ENCODE measurements at regions not wholly inside any gene's neighbourhood (a gene's known extent, or its start where the extent isn't known, plus 50 kb on each side); places are given as distances from the start of the nearest gene placed in this dataset.

DNA sequence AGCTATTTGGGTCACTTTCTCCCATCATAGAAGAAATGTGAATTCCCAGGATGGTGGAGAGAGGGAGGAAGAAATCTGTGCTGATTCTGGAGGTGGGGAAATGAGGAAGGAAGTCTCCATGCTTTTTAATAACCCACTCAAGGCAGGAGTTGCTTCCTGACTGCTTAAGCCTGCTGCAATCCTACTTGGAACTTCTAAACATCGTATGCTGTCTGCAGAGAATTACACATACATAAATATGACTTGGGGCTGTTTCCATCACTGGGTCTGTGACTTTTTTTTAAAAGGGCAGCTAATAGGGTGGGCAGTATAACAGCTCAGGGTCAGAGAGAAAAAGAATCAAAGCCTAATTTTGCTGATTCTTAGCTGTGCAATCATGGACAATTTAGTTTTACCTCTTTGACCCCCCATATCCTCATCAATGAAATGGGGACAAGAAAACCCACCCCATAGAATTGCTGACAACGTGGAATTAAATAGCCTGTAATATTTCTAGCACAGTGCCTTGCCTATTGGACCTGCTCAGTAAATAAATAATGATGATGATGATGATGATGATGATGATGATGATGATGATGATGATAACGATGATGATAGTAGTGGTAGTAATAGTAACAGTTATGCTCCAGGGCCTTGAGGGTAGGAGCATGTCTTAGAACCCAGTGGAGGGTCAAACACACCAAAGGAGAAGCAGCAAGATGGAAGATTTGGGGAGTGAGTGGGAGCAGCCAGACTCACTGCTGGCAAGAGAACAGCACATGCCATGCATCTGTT lies 166.7 kb upstream of the LRFN2 start:
- DNase-seq (ENCODE audit: low spot score) = no peak

GRCh38 chr6:40753048-40753447 lies 165.9 kb upstream of the LRFN2 start:
- no peak for DNase-seq (ENCODE audit: low spot score)

DNA sequence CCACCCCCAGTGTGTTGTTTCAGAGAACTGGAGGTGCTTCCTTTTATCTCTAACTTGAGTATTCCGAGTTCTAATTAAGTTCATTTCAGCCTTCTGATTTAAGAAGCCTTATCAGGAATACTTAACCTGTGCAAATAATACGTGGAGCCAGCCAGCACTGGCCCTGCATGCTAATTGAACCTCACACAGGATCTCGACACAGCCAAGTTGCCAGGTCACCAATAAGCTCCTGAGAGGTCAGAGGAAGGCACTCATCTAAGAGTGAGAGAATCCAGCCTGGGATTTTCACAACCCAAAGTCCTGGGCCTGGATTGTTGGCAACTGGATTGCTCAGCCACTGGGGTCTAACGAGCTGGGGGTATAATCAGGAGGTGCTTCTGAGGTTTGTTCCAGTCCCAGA lies 157.7 kb upstream of the LRFN2 start:
- no peak for DNase-seq (ENCODE audit: low spot score)

DNA sequence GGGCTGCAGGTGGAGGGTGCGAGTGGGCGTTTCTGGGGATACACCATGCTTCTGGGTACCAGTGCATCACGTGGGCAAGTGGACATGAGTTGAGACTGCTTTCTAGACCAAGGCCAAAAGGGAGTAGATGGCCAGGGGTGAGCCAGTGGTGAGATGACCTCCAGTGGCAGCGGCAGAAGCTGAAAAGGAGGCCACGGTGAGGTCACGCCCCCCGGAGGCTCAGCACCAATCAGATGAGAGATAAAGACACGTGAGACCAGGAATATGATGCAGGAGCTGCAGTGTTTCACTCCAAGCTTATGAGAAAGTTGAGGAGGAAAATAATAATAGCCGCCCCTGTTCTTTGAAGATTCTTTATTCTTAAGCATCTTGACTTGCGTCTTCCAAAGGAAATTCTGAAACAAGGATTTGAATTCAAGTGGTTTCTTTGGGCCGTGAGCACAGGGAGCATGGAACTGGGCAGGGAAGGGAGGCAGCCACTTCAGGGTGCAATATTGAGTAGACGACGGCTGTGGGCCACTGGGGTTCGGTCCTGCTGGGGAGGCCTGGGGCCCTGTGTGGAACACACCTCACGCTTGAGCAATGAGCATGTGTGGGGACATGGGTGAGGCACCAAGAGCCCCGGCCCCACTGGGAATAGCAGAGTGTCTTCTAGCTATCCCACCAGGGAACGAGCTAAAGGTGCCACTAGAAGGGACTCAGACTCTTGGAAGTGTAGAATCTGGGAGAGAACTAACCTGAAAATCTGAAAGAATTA lies 156.7 kb upstream of the LRFN2 start:
- DNase-seq (ENCODE audit: low spot score) = no peak

GRCh38 chr6:40743226-40743625 lies 156.1 kb upstream of the LRFN2 start:
- no peak for DNase-seq (ENCODE audit: low spot score)

DNA sequence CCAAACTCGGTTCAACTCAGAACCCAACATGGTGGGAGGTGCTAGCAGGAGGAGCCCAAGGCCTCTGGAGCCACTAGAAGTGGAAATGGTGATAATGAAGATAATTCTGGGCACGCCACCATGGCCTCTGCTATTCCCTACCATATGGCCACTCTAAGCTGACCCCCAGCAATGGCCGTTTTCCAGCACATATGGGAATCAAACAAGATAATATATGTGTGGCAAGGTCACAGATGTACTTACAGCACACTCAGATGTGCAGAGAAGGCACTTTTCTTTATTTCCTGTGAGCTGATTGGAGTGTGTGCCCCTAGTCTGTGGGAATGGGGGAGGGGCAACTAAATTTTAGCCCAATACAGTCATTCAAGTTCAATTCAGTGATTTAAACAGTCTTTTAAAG lies 153.4 kb upstream of the LRFN2 start:
- DNase-seq (ENCODE audit: low spot score) = no peak

- DNase-seq (ENCODE audit: low spot score) = no peak
These were observed 151.5 kb upstream of the LRFN2 start for GRCh38 chr6:40738551-40739193.

GRCh38 chr6:40735521-40735920 lies 148.4 kb upstream of the LRFN2 start:
- DNase-seq (ENCODE audit: low spot score) = no peak

DNA sequence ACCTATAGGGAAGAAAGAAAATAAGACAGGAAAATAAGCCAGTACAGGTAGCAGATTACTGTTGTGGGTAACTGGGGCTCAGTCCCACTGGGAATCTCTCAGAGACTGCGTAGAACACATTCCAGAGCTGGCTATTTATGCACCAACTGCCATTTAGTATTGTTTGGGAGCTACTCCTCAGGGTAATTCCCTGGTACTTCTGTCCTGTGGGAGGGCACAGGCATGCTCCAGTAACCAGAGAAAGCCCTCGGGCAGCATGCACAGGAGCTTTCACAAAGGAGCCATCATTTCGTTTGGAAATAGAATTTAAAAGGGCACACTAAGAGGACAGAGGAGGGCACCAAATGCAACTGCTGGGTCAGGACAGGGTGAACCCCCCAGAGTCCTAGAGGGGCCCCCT lies 148.0 kb upstream of the LRFN2 start:
- DNase-seq (ENCODE audit: low spot score) = no peak

DNA sequence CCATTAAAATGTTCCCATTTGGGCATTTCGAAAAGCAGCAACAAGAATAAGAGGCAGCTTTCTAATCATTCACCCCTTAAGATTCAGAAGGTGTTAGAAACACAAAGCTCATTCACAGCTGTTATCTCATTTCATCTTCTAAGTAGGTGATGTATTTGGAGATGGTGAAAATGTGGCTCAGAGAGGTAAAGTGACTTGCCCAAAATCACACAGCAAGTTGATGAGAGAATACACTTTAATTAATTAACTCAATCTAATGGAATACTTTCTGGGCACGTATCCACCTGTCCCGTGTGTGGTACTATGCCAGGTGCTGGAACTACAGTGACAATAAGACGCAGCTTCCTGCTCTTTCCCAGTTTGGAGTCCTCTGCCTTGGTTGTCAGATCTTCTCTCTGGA lies 147.4 kb upstream of the LRFN2 start:
- no peak for DNase-seq (ENCODE audit: low spot score)

- DNase-seq (ENCODE audit: low spot score) = no peak
These were observed 146.7 kb upstream of the LRFN2 start for GRCh38 chr6:40733770-40734396.

DNA sequence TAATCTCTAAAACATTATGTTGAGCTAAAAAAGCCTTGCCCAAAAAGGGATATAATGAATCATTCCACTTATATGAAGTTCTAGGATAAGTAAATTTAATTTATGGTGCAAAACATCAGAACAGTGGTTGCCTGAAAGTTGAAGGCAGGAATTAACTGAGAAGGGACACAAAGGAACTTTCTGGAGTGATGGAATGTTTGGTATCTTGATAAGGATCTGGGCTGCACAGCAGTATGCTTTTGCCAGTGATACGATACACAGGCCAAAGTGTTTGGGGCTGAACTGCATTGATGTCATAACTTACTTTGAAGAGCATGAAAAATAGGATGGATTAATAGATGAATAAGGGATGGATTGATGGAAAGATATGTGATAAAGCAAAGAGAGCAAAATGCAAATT lies 146.1 kb upstream of the LRFN2 start:
- DNase-seq (ENCODE audit: low spot score) = no peak

DNA sequence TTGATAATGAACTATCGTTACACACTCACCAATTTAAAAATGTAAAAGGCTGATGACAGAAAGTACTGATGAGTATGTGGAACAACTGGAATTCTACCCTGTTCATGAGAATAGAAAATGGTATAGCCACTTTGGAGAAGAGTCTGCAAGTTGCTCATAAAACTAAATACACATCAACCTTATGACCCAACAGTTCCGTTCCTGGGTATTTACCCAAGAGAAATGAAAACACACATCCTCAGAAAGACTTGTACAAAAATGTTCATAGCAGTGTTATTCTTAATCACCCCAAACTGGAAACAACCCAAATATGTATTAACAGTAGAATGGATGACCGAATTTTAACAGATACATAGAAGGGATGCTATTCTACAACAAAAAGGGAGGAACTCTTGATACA lies 145.7 kb upstream of the LRFN2 start:
- no peak for DNase-seq (ENCODE audit: low spot score)

DNA sequence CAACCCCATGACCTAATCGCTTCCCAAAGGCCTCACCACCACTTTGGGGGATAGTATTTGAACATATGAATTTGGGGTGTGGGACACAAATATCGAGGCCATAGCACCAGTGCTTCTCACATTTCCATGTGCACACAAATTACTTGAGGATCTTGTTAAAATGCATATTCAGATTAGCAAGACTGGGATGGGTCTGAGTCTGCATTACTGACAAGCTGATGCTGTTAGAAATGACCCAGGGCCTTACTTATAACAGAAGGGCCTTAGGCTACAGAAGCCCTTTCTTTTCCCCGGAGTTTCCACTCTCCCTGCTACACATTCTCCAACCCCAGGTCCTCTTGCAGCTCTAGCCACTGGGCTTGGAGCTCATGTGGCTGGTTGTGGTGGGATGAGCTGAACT lies 141.5 kb upstream of the LRFN2 start:
- no peak for DNase-seq (ENCODE audit: low spot score)

GRCh38 chr6:40727271-40727670 lies 140.1 kb upstream of the LRFN2 start:
- no peak for DNase-seq (ENCODE audit: low spot score)

DNA sequence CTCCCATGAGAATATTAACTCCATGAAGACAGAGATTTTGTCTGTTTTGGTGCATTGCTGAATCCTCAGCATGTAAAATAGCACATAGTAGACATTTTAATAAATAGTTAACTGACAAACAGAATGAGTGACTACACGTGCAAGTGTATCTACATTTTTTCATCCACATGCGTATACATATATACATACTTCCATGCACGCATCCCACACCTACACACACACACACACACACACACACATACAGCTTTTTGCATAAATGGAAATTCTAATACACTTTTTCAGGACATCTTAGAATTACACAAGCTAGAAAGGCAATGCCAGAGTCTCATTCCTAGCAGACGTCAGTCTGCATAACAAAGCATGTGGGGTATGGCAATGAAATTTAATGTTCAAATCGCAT lies 139.7 kb upstream of the LRFN2 start:
- no peak for DNase-seq (ENCODE audit: low spot score)

GRCh38 chr6:40725390-40725789 lies 138.2 kb upstream of the LRFN2 start:
- no peak for DNase-seq (ENCODE audit: low spot score)

DNA sequence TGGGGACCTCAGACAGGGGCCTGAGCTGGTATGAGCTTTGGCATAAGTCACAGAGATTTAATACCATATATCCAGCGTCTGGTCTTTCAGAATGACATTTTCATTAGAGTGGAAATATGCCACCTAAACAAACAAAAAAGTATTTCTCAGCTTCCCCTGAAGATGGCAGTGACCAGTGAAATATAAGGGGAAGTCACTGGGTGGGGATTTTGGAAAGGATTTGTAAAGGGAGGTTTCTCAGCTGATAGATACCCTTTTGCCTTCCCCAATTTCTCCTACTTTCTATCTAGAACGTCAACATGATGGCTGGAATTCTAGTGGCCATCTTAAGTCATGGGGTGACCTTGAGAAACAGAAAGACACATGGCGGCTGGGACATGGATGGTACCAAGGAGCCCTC lies 137.7 kb upstream of the LRFN2 start:
- DNase-seq (ENCODE audit: low spot score) = no peak

DNA sequence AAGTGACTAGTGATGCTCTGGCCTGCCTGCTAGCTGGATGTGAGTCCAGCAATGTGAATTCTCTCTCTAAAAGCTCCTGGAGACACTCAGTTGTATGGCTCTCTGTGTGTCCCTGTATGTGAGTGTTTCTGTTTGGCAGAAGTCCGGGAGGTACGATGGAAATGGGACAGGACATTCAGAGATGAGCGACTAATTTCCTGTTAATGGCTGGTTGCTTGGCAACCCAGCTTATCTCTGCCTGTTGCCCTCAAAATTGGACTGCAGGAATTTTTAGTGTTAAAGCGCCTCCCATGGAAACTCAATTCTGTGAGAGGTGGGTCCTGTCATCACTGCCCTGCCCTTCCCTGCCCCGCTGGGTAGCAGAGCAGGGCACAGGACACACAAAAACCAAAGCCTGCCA lies 136.8 kb upstream of the LRFN2 start:
- no peak for DNase-seq (ENCODE audit: low spot score)

DNA sequence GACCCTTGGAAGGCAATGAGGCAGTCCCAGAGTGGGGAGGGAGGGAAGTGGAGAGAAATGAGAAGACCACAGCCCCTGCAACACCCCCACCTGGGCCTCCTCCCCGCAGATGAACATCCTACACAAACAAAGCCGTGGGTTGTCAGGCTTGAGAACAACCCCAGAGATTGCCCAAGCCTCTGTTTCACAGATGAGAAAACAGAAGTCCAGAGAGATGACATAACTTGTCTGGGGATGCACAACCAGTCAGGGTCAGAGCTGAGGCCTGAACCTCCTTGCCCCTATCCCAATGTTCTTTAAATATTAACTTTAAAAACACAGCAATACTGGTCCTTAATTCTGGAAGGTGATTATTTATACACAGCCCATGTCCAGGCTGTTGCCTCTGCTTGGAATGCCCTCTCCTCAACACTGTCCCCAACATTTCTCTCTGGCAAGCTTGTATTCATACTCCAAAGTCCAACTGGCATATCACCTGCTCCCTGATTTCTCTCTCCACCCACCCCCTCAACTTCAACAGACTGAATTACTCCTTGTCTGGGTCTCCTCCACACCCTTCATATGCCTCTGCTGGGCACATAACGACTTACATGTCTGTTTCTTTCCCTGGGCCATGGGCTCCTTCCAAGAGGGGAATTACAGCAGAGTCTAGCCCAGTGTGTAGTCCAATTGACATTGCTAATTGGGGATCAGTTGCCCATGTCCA lies 135.5 kb upstream of the LRFN2 start:
- DNase-seq (ENCODE audit: low spot score) = no peak

DNA sequence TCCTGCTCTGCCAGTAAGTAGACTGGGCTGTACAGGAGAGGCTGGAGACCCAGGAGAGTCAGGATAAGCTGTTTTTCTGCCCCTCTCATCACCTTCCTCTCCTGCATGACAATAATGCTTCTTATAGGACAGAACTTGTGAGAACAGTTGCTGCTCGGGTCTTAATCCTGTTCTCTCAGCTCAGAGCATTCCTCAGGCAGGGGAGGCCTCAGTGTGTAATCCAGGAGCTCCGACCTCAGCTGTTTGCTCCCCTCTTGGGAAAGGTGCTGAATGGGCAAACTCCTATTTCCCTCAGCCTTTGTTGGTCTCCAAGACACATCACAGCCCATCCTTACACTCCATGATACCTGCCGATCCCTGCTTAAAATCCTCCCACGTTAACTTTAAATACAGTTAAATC lies 134.9 kb upstream of the LRFN2 start:
- DNase-seq (ENCODE audit: low spot score) = no peak

DNA sequence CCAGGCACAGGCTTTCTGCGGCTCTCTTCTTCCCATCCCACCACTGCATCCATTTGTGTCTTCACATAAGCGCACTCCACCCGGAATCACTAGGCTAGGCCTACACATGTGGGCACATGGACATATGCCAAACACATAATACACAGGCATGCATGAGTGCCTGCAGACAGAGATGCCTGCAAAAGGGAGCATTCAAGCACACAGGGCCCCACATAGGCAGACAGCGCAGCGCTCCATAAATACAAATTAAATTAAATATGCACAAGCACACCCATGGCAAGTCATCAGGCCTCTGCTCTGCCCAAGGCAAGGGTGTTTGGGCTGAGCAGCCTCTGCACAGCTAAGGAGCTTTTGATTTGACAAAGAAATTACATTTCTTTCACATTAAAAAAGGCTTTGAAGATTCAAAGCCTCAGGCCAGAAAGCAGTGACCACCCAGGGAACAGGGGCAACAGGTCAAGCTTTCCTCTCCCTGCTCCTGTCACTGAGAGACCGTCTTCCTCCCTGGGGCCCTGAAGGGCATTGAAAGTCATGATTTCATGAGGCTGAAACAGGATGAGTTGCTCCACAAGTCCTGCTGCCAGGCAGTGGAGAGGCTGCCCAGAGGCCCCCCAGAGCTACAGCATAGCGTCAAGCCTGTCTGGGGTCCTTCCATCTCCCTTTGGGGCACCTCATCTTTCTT lies 134.2 kb upstream of the LRFN2 start:
- DNase-seq (ENCODE audit: low spot score) = no peak

Data from HuH-7 (cell line).